Esophagus squamous epithelium (tissue), 4 donors: ENCODE measurements at regions not wholly inside any gene's neighbourhood (a gene's known extent, or its start where the extent isn't known, plus 50 kb on each side); places are given as distances from the start of the nearest gene placed in this dataset.

Source experiments
- POLR2A ChIP-seq, 4 donors: fragments of 450-650 bp; IDR thresholded peaks; one replicate each; pipeline ENCODE4 v1.6.1; 2017; ENCODE audit warnings: antibody characterized with exemption in 4 of 4, mild to moderate bottlenecking in 4 of 4, moderate library complexity in 3 of 4
- TF ChIP-seq, protein P1 (sequence below), 6 experiments: fragments of 450-650 bp in 4 of 6; fragments of 200-600 bp in 2 of 6; sonication (generic) in 2 of 6; IDR thresholded peaks; one replicate each; pipeline ENCODE4 v1.5.1; 2016 to 2019; ENCODE audit warnings: antibody characterized with exemption in 6 of 6, mild to moderate bottlenecking in 4 of 6, moderate library complexity in 4 of 6

DNA sequence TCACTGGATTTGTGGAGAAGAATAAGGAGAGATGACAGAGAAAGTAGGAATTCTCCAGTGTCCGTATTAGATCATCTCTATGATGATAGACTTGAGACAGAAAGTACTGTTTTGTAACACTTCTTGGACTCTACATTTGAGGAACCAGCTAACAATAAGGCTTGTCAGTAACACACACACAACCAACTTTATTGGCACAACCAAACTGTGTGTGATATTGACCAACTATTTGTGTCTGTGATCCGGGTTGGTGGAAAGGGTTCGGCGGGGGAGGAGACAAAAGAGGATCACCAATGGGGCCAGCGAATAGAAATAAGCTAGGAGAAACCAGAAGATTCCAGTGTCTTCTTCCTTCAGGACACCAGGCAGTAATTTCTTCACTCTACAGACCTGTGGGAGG lies 79.8 kb downstream of the MARCHF4 start:
- TF ChIP-seq, protein P1, sequence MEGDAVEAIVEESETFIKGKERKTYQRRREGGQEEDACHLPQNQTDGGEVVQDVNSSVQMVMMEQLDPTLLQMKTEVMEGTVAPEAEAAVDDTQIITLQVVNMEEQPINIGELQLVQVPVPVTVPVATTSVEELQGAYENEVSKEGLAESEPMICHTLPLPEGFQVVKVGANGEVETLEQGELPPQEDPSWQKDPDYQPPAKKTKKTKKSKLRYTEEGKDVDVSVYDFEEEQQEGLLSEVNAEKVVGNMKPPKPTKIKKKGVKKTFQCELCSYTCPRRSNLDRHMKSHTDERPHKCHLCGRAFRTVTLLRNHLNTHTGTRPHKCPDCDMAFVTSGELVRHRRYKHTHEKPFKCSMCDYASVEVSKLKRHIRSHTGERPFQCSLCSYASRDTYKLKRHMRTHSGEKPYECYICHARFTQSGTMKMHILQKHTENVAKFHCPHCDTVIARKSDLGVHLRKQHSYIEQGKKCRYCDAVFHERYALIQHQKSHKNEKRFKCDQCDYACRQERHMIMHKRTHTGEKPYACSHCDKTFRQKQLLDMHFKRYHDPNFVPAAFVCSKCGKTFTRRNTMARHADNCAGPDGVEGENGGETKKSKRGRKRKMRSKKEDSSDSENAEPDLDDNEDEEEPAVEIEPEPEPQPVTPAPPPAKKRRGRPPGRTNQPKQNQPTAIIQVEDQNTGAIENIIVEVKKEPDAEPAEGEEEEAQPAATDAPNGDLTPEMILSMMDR (IDR thresholded peaks at IDR 0.05) = no peak
- no peak for TF ChIP-seq POLR2A (IDR thresholded peaks at IDR 0.05)
